ENCODE measurements at regions not wholly inside any gene's neighbourhood (a gene's known extent, or its start where the extent isn't known, plus 50 kb on each side); places are given as distances from the start of the nearest gene placed in this dataset.

- no CpG with 5 or more reads among the region's 8 CpGs for WGBS (ENCODE audit: insufficient coverage, insufficient read length)
- Histone ChIP-seq H3K27me3 (ENCODE audit: control insufficient read depth, insufficient read depth, low read length) (no peaks in the 10 kb centered on the region), H3K4me1 (ENCODE audit: control insufficient read depth, insufficient read depth, low read length) (no peaks in the 10 kb centered on the region), H3K4me3 (ENCODE audit: low read length) (no peak overlapping the region), H3K36me3 (ENCODE audit: control insufficient read depth, insufficient read depth, low read length) (no peaks in the 10 kb centered on the region), H3K9me3 (ENCODE audit: control insufficient read depth, insufficient read depth, low read length) (no peaks in the 10 kb centered on the region), H3K27ac (ENCODE audit: low read length) (no peak overlapping the region)
- no peak for DNase-seq (ENCODE audit: low read depth, low spot score)
These were observed 446.1 kb downstream of the HS3ST3B1 start for GRCh38 chr17:14746822-14747602.

- DNase-seq (ENCODE audit: low read depth, low spot score): no peak
- Histone ChIP-seq H3K27me3 (ENCODE audit: control insufficient read depth, insufficient read depth, low read length) (no peaks in the 10 kb centered on the region), H3K36me3 (ENCODE audit: control insufficient read depth, insufficient read depth, low read length) (no peaks in the 10 kb centered on the region), H3K4me3 (ENCODE audit: low read length) (no peak overlapping the region), H3K27ac (ENCODE audit: low read length) (no peak overlapping the region), H3K4me1 (ENCODE audit: control insufficient read depth, insufficient read depth, low read length) (no peaks in the 10 kb centered on the region), H3K9me3 (ENCODE audit: control insufficient read depth, insufficient read depth, low read length) (no peaks in the 10 kb centered on the region)
- no CpG with 5 or more reads among the region's 1 CpG for WGBS (ENCODE audit: insufficient coverage, insufficient read length)
These were observed 444.7 kb downstream of the HS3ST3B1 start for GRCh38 chr17:14745541-14745940.

GRCh38 chr17:14744761-14745473 lies 444.0 kb downstream of the HS3ST3B1 start:
- no peak for DNase-seq (ENCODE audit: low read depth, low spot score)
- Histone ChIP-seq H3K36me3 (ENCODE audit: control insufficient read depth, insufficient read depth, low read length) (no peaks in the 10 kb centered on the region), H3K4me3 (ENCODE audit: low read length) (no peak overlapping the region), H3K4me1 (ENCODE audit: control insufficient read depth, insufficient read depth, low read length) (no peaks in the 10 kb centered on the region), H3K27me3 (ENCODE audit: control insufficient read depth, insufficient read depth, low read length) (no peaks in the 10 kb centered on the region), H3K27ac (ENCODE audit: low read length) (no peak overlapping the region), H3K9me3 (ENCODE audit: control insufficient read depth, insufficient read depth, low read length) (no peaks in the 10 kb centered on the region)
- no CpG with 5 or more reads among the region's 4 CpGs for WGBS (ENCODE audit: insufficient coverage, insufficient read length)

GRCh38 chr17:14741491-14741890 lies 440.6 kb downstream of the HS3ST3B1 start:
- no peaks in the 10 kb centered on the region for H3K9me3 ChIP-seq (ENCODE audit: control insufficient read depth, insufficient read depth, low read length)
- H3K27me3 ChIP-seq (ENCODE audit: control insufficient read depth, insufficient read depth, low read length): no peaks in the 10 kb centered on the region
- no peak overlapping the region for H3K27ac ChIP-seq (ENCODE audit: low read length)
- WGBS (ENCODE audit: insufficient coverage, insufficient read length): no CpG with 5 or more reads among the region's 8 CpGs
- no peak overlapping the region for H3K4me3 ChIP-seq (ENCODE audit: low read length)
- H3K36me3 ChIP-seq (ENCODE audit: control insufficient read depth, insufficient read depth, low read length): no peaks in the 10 kb centered on the region
- DNase-seq (ENCODE audit: low read depth, low spot score): no peak
- no peaks in the 10 kb centered on the region for H3K4me1 ChIP-seq (ENCODE audit: control insufficient read depth, insufficient read depth, low read length)

- no CpG with 5 or more reads among the region's 8 CpGs for WGBS (ENCODE audit: insufficient coverage, insufficient read length)
- no peaks in the 10 kb centered on the region for H3K4me1 ChIP-seq (ENCODE audit: control insufficient read depth, insufficient read depth, low read length)
- H3K36me3 ChIP-seq (ENCODE audit: control insufficient read depth, insufficient read depth, low read length): no peaks in the 10 kb centered on the region
- no peak overlapping the region for H3K4me3 ChIP-seq (ENCODE audit: low read length)
- H3K9me3 ChIP-seq (ENCODE audit: control insufficient read depth, insufficient read depth, low read length): no peaks in the 10 kb centered on the region
- H3K27me3 ChIP-seq (ENCODE audit: control insufficient read depth, insufficient read depth, low read length): no peaks in the 10 kb centered on the region
- DNase-seq (ENCODE audit: low read depth, low spot score): no peak
- no peak overlapping the region for H3K27ac ChIP-seq (ENCODE audit: low read length)
These were observed 439.0 kb downstream of the HS3ST3B1 start for GRCh38 chr17:14739656-14740431.

GRCh38 chr17:14738652-14738988 lies 437.7 kb downstream of the HS3ST3B1 start:
- Histone ChIP-seq H3K27me3 (ENCODE audit: control insufficient read depth, insufficient read depth, low read length) (no peaks in the 10 kb centered on the region), H3K4me3 (ENCODE audit: low read length) (no peak overlapping the region), H3K4me1 (ENCODE audit: control insufficient read depth, insufficient read depth, low read length) (no peaks in the 10 kb centered on the region), H3K36me3 (ENCODE audit: control insufficient read depth, insufficient read depth, low read length) (no peaks in the 10 kb centered on the region), H3K9me3 (ENCODE audit: control insufficient read depth, insufficient read depth, low read length) (no peaks in the 10 kb centered on the region), H3K27ac (ENCODE audit: low read length) (no peak overlapping the region)
- DNase-seq (ENCODE audit: low read depth, low spot score): no peak
- WGBS (ENCODE audit: insufficient coverage, insufficient read length): no CpG with 5 or more reads among the region's 7 CpGs

- DNase-seq (ENCODE audit: low read depth, low spot score): no peak
- WGBS (ENCODE audit: insufficient coverage, insufficient read length): no CpG with 5 or more reads among the region's 12 CpGs
These were observed 437.2 kb downstream of the HS3ST3B1 start for GRCh38 chr17:14737984-14738651.

GRCh38 chr17:14736631-14737030 lies 435.8 kb downstream of the HS3ST3B1 start:
- Histone ChIP-seq H3K4me3 (ENCODE audit: low read length) (no peak overlapping the region), H3K4me1 (ENCODE audit: control insufficient read depth, insufficient read depth, low read length) (no peaks in the 10 kb centered on the region), H3K36me3 (ENCODE audit: control insufficient read depth, insufficient read depth, low read length) (no peaks in the 10 kb centered on the region), H3K9me3 (ENCODE audit: control insufficient read depth, insufficient read depth, low read length) (no peaks in the 10 kb centered on the region), H3K27me3 (ENCODE audit: control insufficient read depth, insufficient read depth, low read length) (no peaks in the 10 kb centered on the region), H3K27ac (ENCODE audit: low read length) (no peak overlapping the region)
- no peak for DNase-seq (ENCODE audit: low read depth, low spot score)
- no CpG with 5 or more reads among the region's 6 CpGs for WGBS (ENCODE audit: insufficient coverage, insufficient read length)

More at GRCh38 chr17:14737984-14738651, 437.2 kb downstream of the HS3ST3B1 start:
- H3K27me3 ChIP-seq (ENCODE audit: control insufficient read depth, insufficient read depth, low read length): no peaks in the 10 kb centered on the region
- H3K4me1 ChIP-seq (ENCODE audit: control insufficient read depth, insufficient read depth, low read length): no peaks in the 10 kb centered on the region
- no peak overlapping the region for H3K4me3 ChIP-seq (ENCODE audit: low read length)
- H3K27ac ChIP-seq (ENCODE audit: low read length): no peak overlapping the region
- no peaks in the 10 kb centered on the region for H3K36me3 ChIP-seq (ENCODE audit: control insufficient read depth, insufficient read depth, low read length)
- H3K9me3 ChIP-seq (ENCODE audit: control insufficient read depth, insufficient read depth, low read length): no peaks in the 10 kb centered on the region

- no peaks in the 10 kb centered on the region for H3K27me3 ChIP-seq (ENCODE audit: control insufficient read depth, insufficient read depth, low read length)
- no CpG with 5 or more reads among the region's 2 CpGs for WGBS (ENCODE audit: insufficient coverage, insufficient read length)
- H3K27ac ChIP-seq (ENCODE audit: low read length): no peak overlapping the region
- DNase-seq (ENCODE audit: low read depth, low spot score): no peak
- H3K4me3 ChIP-seq (ENCODE audit: low read length): no peak overlapping the region
- no peaks in the 10 kb centered on the region for H3K36me3 ChIP-seq (ENCODE audit: control insufficient read depth, insufficient read depth, low read length)
- no peaks in the 10 kb centered on the region for H3K4me1 ChIP-seq (ENCODE audit: control insufficient read depth, insufficient read depth, low read length)
- no peaks in the 10 kb centered on the region for H3K9me3 ChIP-seq (ENCODE audit: control insufficient read depth, insufficient read depth, low read length)
These were observed 432.5 kb downstream of the HS3ST3B1 start for GRCh38 chr17:14733376-14733775.

- no peak for DNase-seq (ENCODE audit: low read depth, low spot score)
- H3K4me1 ChIP-seq (ENCODE audit: control insufficient read depth, insufficient read depth, low read length): no peaks in the 10 kb centered on the region
- H3K27me3 ChIP-seq (ENCODE audit: control insufficient read depth, insufficient read depth, low read length): no peaks in the 10 kb centered on the region
- H3K27ac ChIP-seq (ENCODE audit: low read length): no peak overlapping the region
- H3K36me3 ChIP-seq (ENCODE audit: control insufficient read depth, insufficient read depth, low read length): no peaks in the 10 kb centered on the region
- H3K4me3 ChIP-seq (ENCODE audit: low read length): no peak overlapping the region
- no CpG with 5 or more reads among the region's 2 CpGs for WGBS (ENCODE audit: insufficient coverage, insufficient read length)
- H3K9me3 ChIP-seq (ENCODE audit: control insufficient read depth, insufficient read depth, low read length): no peaks in the 10 kb centered on the region
These were observed 431.3 kb downstream of the HS3ST3B1 start for GRCh38 chr17:14732211-14732610.

Data from iPS DF 6.9 (cell line).